ENCODE measurements at regions not wholly inside any gene's neighbourhood (a gene's known extent, or its start where the extent isn't known, plus 50 kb on each side); places are given as distances from the start of the nearest gene placed in this dataset.

DNA sequence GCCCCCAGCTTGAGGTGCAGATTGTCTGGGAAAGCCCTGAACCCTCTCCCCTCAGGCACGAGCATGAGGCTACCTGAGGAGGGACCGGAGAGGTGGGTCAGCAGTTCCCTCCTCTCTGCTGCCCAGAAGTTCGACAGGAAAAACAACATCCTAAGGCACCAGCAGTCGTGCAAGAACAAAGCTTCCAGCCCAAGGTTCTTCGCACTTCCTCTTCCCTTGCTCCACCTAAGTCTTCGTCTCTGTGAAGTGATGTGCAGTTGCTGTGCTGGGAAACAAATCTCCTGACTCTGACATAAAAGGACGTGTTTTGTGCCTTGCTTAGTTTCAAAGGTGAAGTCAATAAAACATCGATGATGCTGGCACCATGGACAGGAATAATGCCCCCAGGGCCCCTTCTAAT, 173.3 kb downstream of the USP12 start:
- Histone ChIP-seq H3K27me3 (ENCODE audit: control insufficient read depth, low read length) (peaks cover 14% of the 10 kb centered on the region), H4K20me1 (ENCODE audit: control insufficient read depth, insufficient read depth, low read depth, low read length) (no peaks in the 10 kb centered on the region), H3K79me2 (ENCODE audit: control insufficient read depth, low read length) (no peaks in the 10 kb centered on the region), H3K9me2 (replicated peaks; ENCODE audit: control insufficient read depth, low read length) (no peaks in the 10 kb centered on the region), H3K36me3 (ENCODE audit: control insufficient read depth, low read length) (no peaks in the 10 kb centered on the region), H3F3A (ENCODE audit: control insufficient read depth, insufficient read depth) (no peaks in the 10 kb centered on the region), H3K27ac (ENCODE audit: low read depth, low read length) (no peak overlapping the region), H3K4me3 (ENCODE audit: low read length) (no peak overlapping the region), H3K4me1 (ENCODE audit: control insufficient read depth, low read length) (peaks cover 17% of the 10 kb centered on the region), H3K9me3 (ENCODE audit: control insufficient read depth, insufficient read depth, low read length) (peaks cover 5% of the 10 kb centered on the region), H3K4me2 (ENCODE audit: low read length) (no peak overlapping the region)
- no peak for TF ChIP-seq EZH2phosphoT487 (IDR thresholded peaks at IDR 0.05; ENCODE audit: borderline replicate concordance, low read length)
- TF ChIP-seq, protein P1, sequence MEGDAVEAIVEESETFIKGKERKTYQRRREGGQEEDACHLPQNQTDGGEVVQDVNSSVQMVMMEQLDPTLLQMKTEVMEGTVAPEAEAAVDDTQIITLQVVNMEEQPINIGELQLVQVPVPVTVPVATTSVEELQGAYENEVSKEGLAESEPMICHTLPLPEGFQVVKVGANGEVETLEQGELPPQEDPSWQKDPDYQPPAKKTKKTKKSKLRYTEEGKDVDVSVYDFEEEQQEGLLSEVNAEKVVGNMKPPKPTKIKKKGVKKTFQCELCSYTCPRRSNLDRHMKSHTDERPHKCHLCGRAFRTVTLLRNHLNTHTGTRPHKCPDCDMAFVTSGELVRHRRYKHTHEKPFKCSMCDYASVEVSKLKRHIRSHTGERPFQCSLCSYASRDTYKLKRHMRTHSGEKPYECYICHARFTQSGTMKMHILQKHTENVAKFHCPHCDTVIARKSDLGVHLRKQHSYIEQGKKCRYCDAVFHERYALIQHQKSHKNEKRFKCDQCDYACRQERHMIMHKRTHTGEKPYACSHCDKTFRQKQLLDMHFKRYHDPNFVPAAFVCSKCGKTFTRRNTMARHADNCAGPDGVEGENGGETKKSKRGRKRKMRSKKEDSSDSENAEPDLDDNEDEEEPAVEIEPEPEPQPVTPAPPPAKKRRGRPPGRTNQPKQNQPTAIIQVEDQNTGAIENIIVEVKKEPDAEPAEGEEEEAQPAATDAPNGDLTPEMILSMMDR (IDR thresholded peaks at IDR 0.05; ENCODE audit: low read depth, low read length, poor library complexity, severe bottlenecking), result no peak

DNA sequence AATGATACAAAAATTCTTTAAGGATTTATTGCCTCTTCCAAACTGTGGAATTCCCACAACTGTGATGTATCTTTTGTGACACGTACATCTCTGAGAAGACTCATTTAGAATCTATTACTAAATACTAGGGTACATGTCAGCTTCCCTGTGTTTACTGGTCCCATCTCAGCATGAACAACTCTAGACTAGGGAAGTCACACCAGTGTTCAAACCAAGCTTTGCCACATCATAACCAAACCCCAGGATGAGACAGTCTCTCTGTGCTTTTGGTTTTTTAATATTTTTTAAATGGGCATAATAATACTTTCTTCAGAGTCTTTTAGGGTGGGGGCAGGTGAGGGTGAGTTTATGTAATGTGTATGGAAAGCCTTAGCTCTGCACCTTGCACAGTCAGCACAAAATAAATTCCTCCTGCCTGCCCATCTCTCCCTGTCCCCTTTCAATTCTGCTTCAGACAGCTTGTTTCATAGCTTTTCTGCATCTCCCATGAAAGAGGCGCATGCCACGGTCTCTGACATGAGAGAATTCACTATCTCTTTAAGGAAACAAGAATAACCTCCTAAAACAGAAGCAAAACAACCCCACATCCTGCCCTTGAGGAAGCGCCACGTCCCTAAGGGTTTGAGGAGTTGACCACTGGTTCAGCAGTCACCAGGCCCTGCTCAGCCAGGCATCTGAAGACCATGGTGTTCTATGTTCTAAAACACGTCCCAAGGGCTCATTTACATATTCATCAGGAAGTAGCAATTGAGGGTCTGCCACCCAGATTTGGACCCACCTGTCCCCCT, 174.5 kb downstream of the USP12 start:
- Histone ChIP-seq H3K27ac (ENCODE audit: low read depth, low read length) (no peak overlapping the region), H3K4me3 (ENCODE audit: low read length) (peak overlapping the region; percentile 6; the same call in 1 of the 2 replicates), H3K4me1 (ENCODE audit: control insufficient read depth, low read length) (peaks cover 17% of the 10 kb centered on the region), H3K27me3 (ENCODE audit: control insufficient read depth, low read length) (peaks cover 7% of the 10 kb centered on the region), H3F3A (ENCODE audit: control insufficient read depth, insufficient read depth) (no peaks in the 10 kb centered on the region), H3K9me3 (ENCODE audit: control insufficient read depth, insufficient read depth, low read length) (peaks cover 5% of the 10 kb centered on the region), H3K36me3 (ENCODE audit: control insufficient read depth, low read length) (no peaks in the 10 kb centered on the region), H3K9me2 (replicated peaks; ENCODE audit: control insufficient read depth, low read length) (no peaks in the 10 kb centered on the region), H3K4me2 (ENCODE audit: low read length) (peak overlapping the region; percentile 39), H3K79me2 (ENCODE audit: control insufficient read depth, low read length) (no peaks in the 10 kb centered on the region), H4K20me1 (ENCODE audit: control insufficient read depth, insufficient read depth, low read depth, low read length) (no peaks in the 10 kb centered on the region)
- no peak for TF ChIP-seq EZH2phosphoT487 (IDR thresholded peaks at IDR 0.05; ENCODE audit: borderline replicate concordance, low read length)
- TF ChIP-seq, protein P1 (IDR thresholded peaks at IDR 0.05; ENCODE audit: low read depth, low read length, poor library complexity, severe bottlenecking), result no peak

DNA sequence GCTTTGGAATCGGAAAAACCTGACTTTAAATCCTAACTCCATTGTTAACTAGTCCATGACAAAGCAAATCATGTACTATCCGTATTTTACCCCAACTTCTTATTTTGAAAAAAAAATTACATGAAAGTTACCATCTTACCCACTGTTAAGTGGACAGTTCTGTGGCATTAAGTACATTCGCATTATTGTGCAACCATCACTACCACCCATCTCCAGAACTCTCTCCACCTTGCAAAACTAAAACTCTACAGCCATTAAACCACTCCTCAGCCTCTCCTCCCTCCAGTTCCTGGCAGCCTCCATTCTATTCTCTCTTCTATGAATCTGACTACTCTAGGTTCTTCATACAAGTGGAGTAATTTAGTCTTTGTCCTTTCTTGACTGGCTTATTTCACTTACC, 176.5 kb downstream of the USP12 start:
- no peaks in the 10 kb centered on the region for H3K9me2 ChIP-seq (replicated peaks; ENCODE audit: control insufficient read depth, low read length)
- peaks cover 7% of the 10 kb centered on the region for H3K27me3 ChIP-seq (ENCODE audit: control insufficient read depth, low read length)
- H4K20me1 ChIP-seq (ENCODE audit: control insufficient read depth, insufficient read depth, low read depth, low read length), result no peaks in the 10 kb centered on the region
- H3K4me3 ChIP-seq (ENCODE audit: low read length), result no peak overlapping the region
- no peak overlapping the region for H3K27ac ChIP-seq (ENCODE audit: low read depth, low read length)
- peaks cover 17% of the 10 kb centered on the region for H3K4me1 ChIP-seq (ENCODE audit: control insufficient read depth, low read length)
- no peaks in the 10 kb centered on the region for H3F3A ChIP-seq (ENCODE audit: control insufficient read depth, insufficient read depth)
- H3K9me3 ChIP-seq (ENCODE audit: control insufficient read depth, insufficient read depth, low read length), result peaks cover 5% of the 10 kb centered on the region
- no peaks in the 10 kb centered on the region for H3K79me2 ChIP-seq (ENCODE audit: control insufficient read depth, low read length)
- TF ChIP-seq, protein P1 (IDR thresholded peaks at IDR 0.05; ENCODE audit: low read depth, low read length, poor library complexity, severe bottlenecking), result no peak
- TF ChIP-seq EZH2phosphoT487 (IDR thresholded peaks at IDR 0.05; ENCODE audit: borderline replicate concordance, low read length), result no peak
- no peaks in the 10 kb centered on the region for H3K36me3 ChIP-seq (ENCODE audit: control insufficient read depth, low read length)
- H3K4me2 ChIP-seq (ENCODE audit: low read length), result no peak overlapping the region

All from DOHH2 (cell line).